Retinal pigment epithelial cell (primary cell): ENCODE measurements at regions not wholly inside any gene's neighbourhood (a gene's known extent, or its start where the extent isn't known, plus 50 kb on each side); places are given as distances from the start of the nearest gene placed in this dataset.
"Not testable (repeated sequence)": the region's sequence is repeated elsewhere in the genome, so short reads cannot be mapped to it uniquely, and the experiment has no call there.

Experiments
- DNase-seq: peaks from one replicate; pipeline ENCODE4 v3.0.0-alpha.2; 2010; ENCODE audit warnings: low read depth
- H3K4me3 ChIP-seq: 2 replicates; pipeline ENCODE4 v1.5.1; 2011; ENCODE audit warnings: mild to moderate bottlenecking, low read length, control low read depth, moderate library complexity
- TF ChIP-seq, protein P1 (sequence below): conservative IDR thresholded peaks from 2 replicates; pipeline ENCODE4 v1.5.1; 2011; ENCODE audit warnings: low read depth, low read length, control low read depth, inconsistent platforms

DNA sequence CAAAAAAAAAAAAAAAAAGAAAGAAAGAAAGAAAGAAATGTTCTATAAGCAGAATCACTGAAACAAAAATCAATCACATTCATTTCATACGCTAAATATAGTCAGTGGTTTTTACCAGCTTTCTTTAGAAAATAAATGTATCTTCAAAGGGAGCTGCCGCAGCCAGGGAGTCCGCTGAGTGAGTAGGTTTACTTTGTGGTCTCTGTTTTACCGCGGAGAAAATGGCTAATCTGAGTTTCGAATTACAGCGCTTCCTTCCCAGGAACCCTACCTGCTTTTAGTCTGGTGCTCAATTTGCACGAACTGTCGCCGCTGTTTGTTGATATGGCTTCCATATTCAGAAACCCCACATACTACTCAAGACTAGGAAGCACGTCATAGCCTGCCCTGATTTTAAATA, 102.4 kb downstream of the TFAP2A start:
- H3K4me3 ChIP-seq = no peak overlapping the region
- TF ChIP-seq, protein P1, sequence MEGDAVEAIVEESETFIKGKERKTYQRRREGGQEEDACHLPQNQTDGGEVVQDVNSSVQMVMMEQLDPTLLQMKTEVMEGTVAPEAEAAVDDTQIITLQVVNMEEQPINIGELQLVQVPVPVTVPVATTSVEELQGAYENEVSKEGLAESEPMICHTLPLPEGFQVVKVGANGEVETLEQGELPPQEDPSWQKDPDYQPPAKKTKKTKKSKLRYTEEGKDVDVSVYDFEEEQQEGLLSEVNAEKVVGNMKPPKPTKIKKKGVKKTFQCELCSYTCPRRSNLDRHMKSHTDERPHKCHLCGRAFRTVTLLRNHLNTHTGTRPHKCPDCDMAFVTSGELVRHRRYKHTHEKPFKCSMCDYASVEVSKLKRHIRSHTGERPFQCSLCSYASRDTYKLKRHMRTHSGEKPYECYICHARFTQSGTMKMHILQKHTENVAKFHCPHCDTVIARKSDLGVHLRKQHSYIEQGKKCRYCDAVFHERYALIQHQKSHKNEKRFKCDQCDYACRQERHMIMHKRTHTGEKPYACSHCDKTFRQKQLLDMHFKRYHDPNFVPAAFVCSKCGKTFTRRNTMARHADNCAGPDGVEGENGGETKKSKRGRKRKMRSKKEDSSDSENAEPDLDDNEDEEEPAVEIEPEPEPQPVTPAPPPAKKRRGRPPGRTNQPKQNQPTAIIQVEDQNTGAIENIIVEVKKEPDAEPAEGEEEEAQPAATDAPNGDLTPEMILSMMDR = no peak
- DNase-seq = no peak

DNA sequence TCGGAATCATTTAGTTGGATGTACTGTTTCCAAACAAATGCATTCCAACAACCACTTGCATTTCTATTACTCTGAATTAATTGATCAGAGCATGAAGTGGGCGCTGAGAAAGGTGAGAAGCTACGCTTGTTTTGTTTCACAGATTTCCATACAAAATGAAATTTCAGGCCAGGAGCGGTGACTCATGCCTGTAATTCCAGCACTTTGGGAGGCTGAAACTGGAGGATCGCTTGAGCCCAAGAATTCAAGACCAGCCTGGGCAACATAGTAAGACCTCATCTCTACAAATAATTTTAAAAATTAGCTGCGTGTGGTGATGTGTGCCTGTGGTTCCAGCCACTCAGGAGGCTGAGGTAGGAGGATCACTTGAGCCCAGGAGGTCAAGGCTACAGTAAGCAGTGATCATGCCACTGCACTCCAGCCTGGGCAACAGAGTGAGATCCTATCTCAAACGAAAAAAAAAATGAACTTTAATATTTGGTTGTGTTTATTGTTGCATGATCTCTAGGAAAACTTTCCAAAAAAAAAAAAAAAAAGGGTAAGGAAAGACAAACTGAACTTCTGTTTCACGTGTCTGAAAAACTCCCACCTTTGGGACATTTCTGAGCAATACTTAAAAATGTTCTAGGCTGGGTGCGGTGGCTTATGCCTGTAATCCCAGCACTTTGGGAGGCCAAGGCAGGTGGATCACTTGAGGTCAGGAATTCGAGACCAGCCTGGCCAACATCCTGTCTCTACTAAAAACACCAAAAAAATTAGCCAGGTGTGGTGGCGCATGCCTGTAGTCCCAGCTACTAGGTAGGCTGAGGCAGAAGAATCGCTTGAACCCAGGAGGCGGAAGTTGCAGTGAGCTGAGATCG, 103.1 kb downstream of the TFAP2A start:
- not testable (repeated sequence) for DNase-seq, H3K4me3 ChIP-seq

DNA sequence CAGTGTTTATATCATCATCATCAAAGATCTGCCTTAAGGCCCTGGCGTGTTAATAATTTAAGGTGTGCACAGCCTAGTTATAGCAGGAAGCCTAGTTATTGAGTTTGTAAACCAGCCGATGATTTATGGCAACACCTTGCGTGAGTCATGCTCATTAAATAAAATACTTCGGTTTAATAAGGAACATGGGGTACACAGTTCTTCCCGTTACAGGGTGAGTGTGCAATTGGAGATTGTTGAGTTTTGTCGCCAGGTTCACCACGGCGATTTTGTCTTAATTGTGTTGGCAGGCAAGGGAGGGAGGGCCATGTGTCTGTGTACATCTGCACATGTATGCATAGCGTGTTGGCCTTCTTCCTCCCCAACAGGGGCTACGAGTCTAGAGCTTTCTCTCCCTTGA, 104.0 kb downstream of the TFAP2A start:
- no peak for DNase-seq
- TF ChIP-seq, protein P1 = no peak
- no peak overlapping the region for H3K4me3 ChIP-seq

DNA sequence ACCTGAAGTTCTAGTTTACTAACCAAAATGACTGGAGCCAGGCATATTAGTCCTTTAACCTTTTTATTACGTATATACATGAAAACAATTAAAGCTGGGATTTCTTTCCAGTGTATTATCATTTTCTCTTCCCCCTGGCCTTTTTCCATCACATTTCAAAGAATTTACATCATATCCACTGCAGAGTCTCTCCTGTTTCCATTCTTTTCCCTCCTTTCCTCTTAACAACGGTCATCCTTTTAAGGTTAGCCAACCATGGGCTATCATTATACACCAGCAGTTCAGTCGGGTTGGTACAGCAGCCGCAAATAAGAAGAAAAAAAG, 104.6 kb downstream of the TFAP2A start:
- TF ChIP-seq, protein P1 = no peak
- DNase-seq = no peak
- H3K4me3 ChIP-seq = no peak overlapping the region

DNA sequence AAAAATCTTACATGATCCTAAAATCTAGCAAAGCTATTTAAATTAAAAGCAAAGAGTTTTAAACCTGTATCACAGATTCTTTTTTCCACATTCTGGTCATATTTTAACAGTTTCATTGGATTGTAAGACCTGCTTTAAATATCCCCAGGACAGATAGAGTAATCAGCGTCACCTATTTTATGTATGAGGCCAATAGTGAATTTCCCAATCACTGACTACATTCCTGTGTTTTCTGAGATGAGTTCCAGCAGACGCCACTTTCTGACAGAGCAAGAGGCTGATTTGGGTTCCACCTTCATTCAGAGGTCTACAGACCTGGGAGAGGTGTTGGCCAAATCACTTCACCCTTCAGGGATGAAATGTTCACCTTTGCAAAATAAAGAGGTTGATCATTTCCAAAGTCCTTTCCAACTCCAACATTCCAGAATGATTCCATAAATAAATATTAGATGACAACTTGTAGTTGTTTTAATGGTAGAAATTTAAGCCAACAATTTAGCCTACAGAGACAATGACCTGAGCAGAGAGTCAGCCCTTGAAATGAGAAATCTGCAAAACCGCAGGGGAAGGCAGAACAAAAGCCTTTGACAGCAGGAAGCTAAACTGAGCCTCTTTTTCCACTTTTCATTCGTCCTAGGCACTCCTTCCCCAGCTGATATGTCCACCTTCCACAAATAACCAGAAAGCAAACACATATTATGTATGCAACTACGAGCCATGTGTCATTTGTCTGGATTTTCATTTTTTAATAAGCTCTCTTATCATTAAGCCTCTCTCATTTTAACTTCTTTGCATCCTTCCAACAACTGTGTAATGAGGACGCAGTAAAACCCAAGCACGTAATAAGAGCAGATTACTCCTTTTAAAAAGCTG, 105.2 kb downstream of the TFAP2A start:
- H3K4me3 ChIP-seq = no peak overlapping the region
- DNase-seq = no peak
- TF ChIP-seq, protein P1 = no peak

DNA sequence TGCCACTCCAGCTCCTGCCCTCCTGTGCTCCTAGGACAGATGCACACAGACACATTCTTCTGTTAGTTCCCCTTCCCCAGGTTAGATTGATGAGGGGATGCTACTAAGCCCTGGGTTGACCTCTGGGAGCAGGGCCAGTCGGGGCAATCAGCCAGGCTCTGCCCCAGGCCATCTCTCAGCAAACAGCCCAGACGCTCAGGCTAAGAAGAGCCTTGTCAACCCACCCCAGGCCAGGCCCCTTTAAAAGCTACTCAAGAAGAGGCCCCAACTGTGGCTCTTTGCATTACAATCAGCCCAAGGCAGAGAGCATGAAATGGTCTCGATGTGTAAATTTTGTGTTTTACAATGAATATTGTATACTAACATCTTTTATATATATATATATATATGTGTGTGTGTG, 107.4 kb downstream of the TFAP2A start:
- DNase-seq = no peak
- TF ChIP-seq, protein P1 = no peak
- H3K4me3 ChIP-seq = no peak overlapping the region

DNA sequence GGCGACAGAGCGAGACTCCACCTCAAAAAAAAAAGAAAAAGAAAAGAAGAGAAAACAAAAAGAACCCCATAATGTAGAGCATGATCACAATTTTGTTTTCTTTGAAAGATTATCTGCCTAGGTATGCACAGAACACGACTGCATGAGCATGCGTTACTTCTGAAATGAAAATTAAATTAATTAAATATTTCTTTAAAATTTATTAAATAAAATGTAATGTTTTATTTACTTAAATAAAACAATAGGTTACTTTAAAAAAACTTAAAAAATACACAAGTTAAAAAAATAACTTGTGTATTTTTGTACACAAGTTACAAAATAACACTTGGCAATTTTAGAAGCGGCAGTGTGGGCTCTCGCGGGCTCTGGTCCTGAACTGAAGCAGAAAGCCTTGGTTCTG, 107.8 kb downstream of the TFAP2A start:
- TF ChIP-seq, protein P1 = no peak
- no peak for DNase-seq
- no peak overlapping the region for H3K4me3 ChIP-seq
